H1 (cell line): ENCODE measurements at regions not wholly inside any gene's neighbourhood (a gene's known extent, or its start where the extent isn't known, plus 50 kb on each side); places are given as distances from the start of the nearest gene placed in this dataset.
A peak's percentile ranks its signal among the peaks of the same experiment; 100 is the strongest.

Experiments
- CTCF ChIA-PET: fragments of 300-600 bp; sonication (Branson Sonifier 250); formaldehyde crosslinking; loops from one replicate; lab custom pipeline; 2021; ENCODE audit not compliant: partially characterized antibody; lab: Charles Lee
- POLR2A ChIA-PET: fragments of 300-600 bp; sonication (Branson Sonifier 250); formaldehyde crosslinking; loops from one replicate; lab custom pipeline; 2021; ENCODE audit warnings: inconsistent platforms; ENCODE audit not compliant: partially characterized antibody; lab: Charles Lee
- DNase-seq, 2 experiments: peaks; one replicate each; pipeline versions ENCODE4 v3.0.0 to v3.0.0-alpha.2; 2010 to 2022; ENCODE audit warnings: low spot score in 2 of 2, low read depth in 1 of 2, mixed read lengths in 1 of 2
- FAIRE-seq: peaks from 2 replicates; lab custom pipeline; 2011; peaks lifted over from hg19 to GRCh38; lab: Jason Lieb, UNC
- H2AFZ ChIP-seq: 2 replicates; pipeline ENCODE4 v1.8.1; 2012; ENCODE audit warnings: low read length, inconsistent platforms
- H2AK5ac ChIP-seq: 2 replicates; pipeline ENCODE4 v1.6.1; 2013; ENCODE audit warnings: low read depth, low read length
- H2BK120ac ChIP-seq: replicated peaks from 2 replicates; pipeline ENCODE3; 2013; ENCODE audit warnings: low read depth, low read length, inconsistent platforms
- H2BK12ac ChIP-seq: 2 replicates; pipeline ENCODE4 v1.6.1; 2013; ENCODE audit warnings: low read depth, low read length
- H2BK15ac ChIP-seq: 2 replicates; pipeline ENCODE4 v1.6.1; 2013; ENCODE audit warnings: low read length
- H2BK20ac ChIP-seq: 2 replicates; pipeline ENCODE4 v1.6.1; 2013; ENCODE audit warnings: low read length
- H2BK5ac ChIP-seq: 2 replicates; pipeline ENCODE4 v1.6.1; 2013; ENCODE audit warnings: low read depth, low read length
- H3K14ac ChIP-seq: 2 replicates; pipeline ENCODE4 v1.6.1; 2013; ENCODE audit warnings: inconsistent platforms; ENCODE audit not compliant: insufficient read length
- H3K18ac ChIP-seq: 2 replicates; pipeline ENCODE4 v1.6.1; 2013; ENCODE audit warnings: low read length; ENCODE audit errors: extremely low read depth
- H3K23ac ChIP-seq: 2 replicates; pipeline ENCODE4 v1.6.1; 2013; ENCODE audit warnings: inconsistent platforms; ENCODE audit not compliant: insufficient read length
- H3K23me2 ChIP-seq: 2 replicates; pipeline ENCODE4 v1.6.1; 2013; ENCODE audit warnings: low read depth, low read length
- H3K27ac ChIP-seq: 2 replicates; pipeline ENCODE4 v1.6.1; 2011; ENCODE audit warnings: low read depth, low read length, inconsistent platforms
- H3K27me3 ChIP-seq, 4 experiments: replicated peaks in 1 of 4; 1 replicate in 1 of 4; 2 replicates in 3 of 4; pipeline versions ENCODE4 v1.6.1 to v1.8.1; 2011 to 2013; ENCODE audit warnings: low read length in 3 of 4, mild to moderate bottlenecking in 3 of 4, inconsistent platforms in 2 of 4, mixed read lengths in 2 of 4, moderate library complexity in 1 of 4; ENCODE audit not compliant: control insufficient read depth in 3 of 4, insufficient read depth in 3 of 4; ENCODE audit errors: extremely low read depth in 1 of 4
- H3K36me3 ChIP-seq, 4 experiments: 2 replicates each; pipeline versions ENCODE4 v1.6.1 to v1.8.1; 2011 to 2013; ENCODE audit warnings: mild to moderate bottlenecking in 4 of 4, low read length in 3 of 4, moderate library complexity in 2 of 4, control low read depth in 1 of 4, inconsistent platforms in 1 of 4; ENCODE audit not compliant: insufficient read depth in 4 of 4, control insufficient read depth in 2 of 4
- H3K4ac ChIP-seq: replicated peaks from 2 replicates; pipeline ENCODE3; 2013; ENCODE audit warnings: low read length, low read depth, mixed read lengths, inconsistent platforms; ENCODE audit not compliant: insufficient read length
- H3K4me1 ChIP-seq, 4 experiments: replicated peaks in 1 of 4; 1 replicate in 1 of 4; 2 replicates in 3 of 4; pipeline versions ENCODE4 v1.6.1 to v1.8.1; 2011 to 2013; ENCODE audit warnings: low read length in 3 of 4, inconsistent platforms in 2 of 4, mixed read lengths in 1 of 4; ENCODE audit not compliant: insufficient read depth in 4 of 4, control insufficient read depth in 3 of 4
- H3K4me2 ChIP-seq, 2 experiments: 2 replicates each; pipeline versions ENCODE4 v1.6.1 to v1.8.1; 2011 to 2013; ENCODE audit warnings: low read depth in 2 of 2, low read length in 2 of 2, control low read depth in 1 of 2, inconsistent platforms in 1 of 2, mild to moderate bottlenecking in 1 of 2; ENCODE audit not compliant: insufficient read depth in 1 of 2
- H3K4me3 ChIP-seq, 4 experiments: fragments of 200-600, 300-600 bp in 1 of 4; sonication (generic), shearing (Covaris generic), sonication (Bioruptor Twin) in 1 of 4; 2 replicates each; pipeline versions ENCODE4 v1.5.1 to v1.8.1; 2011 to 2016; ENCODE audit warnings: low read length in 4 of 4, low read depth in 3 of 4, control low read depth in 2 of 4, inconsistent platforms in 2 of 4, mild to moderate bottlenecking in 2 of 4, mixed read lengths in 1 of 4, moderate library complexity in 1 of 4; ENCODE audit not compliant: insufficient read depth in 2 of 4; ENCODE audit errors: extremely low read depth in 1 of 4
- H3K56ac ChIP-seq: replicated peaks from 2 replicates; pipeline ENCODE3; 2013; ENCODE audit warnings: low read depth, mild to moderate bottlenecking, mixed read lengths, low read length, inconsistent platforms; ENCODE audit not compliant: insufficient read length
- H3K79me1 ChIP-seq: 2 replicates; pipeline ENCODE4 v1.6.1; 2013; ENCODE audit warnings: low read depth, low read length, control low read depth
- H3K79me2 ChIP-seq, 2 experiments: 2 replicates each; pipeline versions ENCODE4 v1.6.1 to v1.8.1; 2012 to 2013; ENCODE audit warnings: low read length in 2 of 2, mild to moderate bottlenecking in 2 of 2, inconsistent platforms in 1 of 2; ENCODE audit not compliant: insufficient read depth in 2 of 2, control insufficient read depth in 1 of 2
- H3K9ac ChIP-seq, 4 experiments: replicated peaks in 1 of 4; 1 replicate in 1 of 4; 2 replicates in 3 of 4; pipeline versions ENCODE4 v1.6.1 to v1.8.1; 2011 to 2013; ENCODE audit warnings: low read depth in 3 of 4, low read length in 3 of 4, control low read depth in 2 of 4, mild to moderate bottlenecking in 2 of 4, moderate library complexity in 2 of 4, inconsistent platforms in 1 of 4; ENCODE audit errors: extremely low read depth in 1 of 4
- H3K9me3 ChIP-seq, 2 experiments: 2 replicates each; pipeline versions ENCODE4 v1.6.1 to v1.8.1; 2012 to 2013; ENCODE audit warnings: mild to moderate bottlenecking in 2 of 2, moderate library complexity in 2 of 2, control low read depth in 1 of 2, inconsistent platforms in 1 of 2, low read depth in 1 of 2, low read length in 1 of 2, mixed read lengths in 1 of 2; ENCODE audit not compliant: insufficient read depth in 2 of 2
- H4K20me1 ChIP-seq, 2 experiments: replicated peaks in 1 of 2; 2 replicates each; pipeline versions ENCODE3 to v1.8.1; 2011 to 2013; ENCODE audit warnings: inconsistent platforms in 2 of 2, low read length in 2 of 2, mild to moderate bottlenecking in 1 of 2; ENCODE audit not compliant: insufficient read depth in 2 of 2, control insufficient read depth in 1 of 2
- H4K5ac ChIP-seq: 2 replicates; pipeline ENCODE4 v1.6.1; 2013; ENCODE audit warnings: low read length, low read depth, mixed read lengths, inconsistent platforms; ENCODE audit not compliant: insufficient read length
- H4K8ac ChIP-seq: 2 replicates; pipeline ENCODE4 v1.8.0; 2013; ENCODE audit warnings: mild to moderate bottlenecking, moderate library complexity, low read length, inconsistent platforms; ENCODE audit not compliant: insufficient read depth; ENCODE audit errors: extremely low read depth
- H4K91ac ChIP-seq: replicated peaks from 2 replicates; pipeline ENCODE3; 2013; ENCODE audit warnings: low read length, mixed read lengths, inconsistent platforms; ENCODE audit not compliant: insufficient read length
- KDM4A ChIP-seq: IDR thresholded peaks from one replicate; pipeline ENCODE4 v1.7.1; 2012; ENCODE audit warnings: low read depth, mild to moderate bottlenecking, moderate library complexity, low read length, inconsistent platforms; ENCODE audit not compliant: severe bottlenecking
- WGBS, 2 experiments: shearing (Covaris generic) in 1 of 2; methylation state at CpG; one replicate each; pipeline versions ENCODE4 v1.1.6 to v1.1.7; 2013 to 2015; ENCODE audit warnings: low lambda C conversion rate in 2 of 2, mixed read lengths in 2 of 2, inconsistent platforms in 1 of 2, low coverage in 1 of 2, missing lambda C conversion rate in 1 of 2; ENCODE audit not compliant: insufficient replicate concordance in 2 of 2, insufficient coverage in 1 of 2, insufficient read length in 1 of 2; ENCODE audit errors: extremely low coverage in 1 of 2, missing lambda C conversion rate in 1 of 2; 5-methylcytosine and 5-hydroxymethylcytosine counted together
- TF ChIP-seq, protein P1 (sequence below): IDR thresholded peaks from 2 replicates; pipeline ENCODE4 v1.6.1; 2012; ENCODE audit warnings: inconsistent platforms

DNA sequence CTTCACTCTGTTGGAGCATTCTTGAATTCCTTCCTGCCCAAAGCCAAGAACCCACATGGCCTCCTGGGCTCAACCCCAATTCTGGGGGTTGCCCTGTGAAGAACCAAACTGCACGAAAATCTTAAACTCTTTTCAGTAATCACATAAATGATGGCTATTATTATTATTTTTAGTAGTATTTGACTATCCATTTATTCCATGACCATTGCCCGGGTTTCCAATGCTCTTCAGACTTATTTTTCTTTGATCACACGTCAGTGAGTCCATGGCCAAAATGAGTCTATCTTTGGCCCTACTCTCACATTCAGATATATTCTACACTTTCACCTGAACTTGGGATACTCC lies 185.9 kb downstream of the AVL9 start:
- ChIA-PET POLR2A (no interaction called here), CTCF (no interaction called here)
- Histone ChIP-seq H2AK5ac (no peak overlapping the region), H2BK15ac (no peak overlapping the region), H3K27ac (peak overlapping the region; percentile 92), H3K79me2 (no peaks in the 10 kb centered on the region), H3K9me3 (peaks cover 3 to 12% of the 10 kb centered on the region in 2 experiments; a peak in 3 of 4 replicates), H4K8ac (no peak overlapping the region), H3K4me3 (peak overlapping the region in 1 of 4 experiments; percentile 31; a peak in 1 of 8 replicates), H2AFZ (no peak overlapping the region), H3K4me1 (peaks cover 4 to 13% (median 9%) of the 10 kb centered on the region in 4 experiments), H3K4me2 (peak overlapping the region; percentile 18 to 21; a peak in 3 of 4 replicates), H2BK20ac (no peak overlapping the region), H4K91ac (no peak overlapping the region), H4K5ac (no peak overlapping the region), H3K27me3 (no peaks in the 10 kb centered on the region), H3K36me3 (peaks cover 0 to 11% (median 1%) of the 10 kb centered on the region in 4 experiments; a peak in 3 of 8 replicates), H3K56ac (no peak overlapping the region), H4K20me1 (no peaks in the 10 kb centered on the region), H2BK12ac (peak overlapping the region; percentile 82; the same call in 1 of the 2 replicates), H3K18ac (no peak overlapping the region), H3K14ac (no peak overlapping the region), H3K23me2 (no peaks in the 10 kb centered on the region), H2BK120ac (no peak overlapping the region), H3K9ac (peak overlapping the region in 1 of 4 experiments; percentile 13; a peak in 1 of 7 replicates), H3K4ac (no peak overlapping the region), H3K23ac (no peak overlapping the region), H3K79me1 (no peaks in the 10 kb centered on the region), H2BK5ac (no peak overlapping the region)
- FAIRE-seq, result no peak
- TF ChIP-seq, protein P1, sequence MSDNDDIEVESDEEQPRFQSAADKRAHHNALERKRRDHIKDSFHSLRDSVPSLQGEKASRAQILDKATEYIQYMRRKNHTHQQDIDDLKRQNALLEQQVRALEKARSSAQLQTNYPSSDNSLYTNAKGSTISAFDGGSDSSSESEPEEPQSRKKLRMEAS, result peak; percentile 24; the same call in 1 of the 2 replicates
- TF ChIP-seq KDM4A, result no peak
- WGBS, 2 experiments, result 58% methylated on average over 3 of the region's 3 CpGs; no CpG with 5 or more reads in 1 of the 2 experiments
- DNase-seq, result no peak
